ENCODE measurements at regions not wholly inside any gene's neighbourhood (a gene's known extent, or its start where the extent isn't known, plus 50 kb on each side); places are given as distances from the start of the nearest gene placed in this dataset.

- SMC1A ChIA-PET (ENCODE audit: uncharacterized antibody, unreplicated experiment): no interaction called here
- H3K27me3 ChIP-seq (replicated peaks in 1 of 2; ENCODE audit: control insufficient read depth in 2 of 2, insufficient read depth in 2 of 2, low read length in 1 of 2): no peaks in the 10 kb centered on the region
- RAD21 ChIA-PET (ENCODE audit: unreplicated experiment): no interaction called here
- BruUV-seq (replicated peaks): no TSS peak
- H3K4me3 ChIP-seq: no peak overlapping the region
- DNase-seq (ENCODE audit: low read depth, low spot score) (no peak), ATAC-seq (no peak), FAIRE-seq (no peak)
- no peak overlapping the region for H3K4me2 ChIP-seq (ENCODE audit: control insufficient read depth, insufficient read depth)
- POLR2A ChIA-PET: no interaction called here
- CTCF ChIA-PET: no interaction called here
- no peaks in the 10 kb centered on the region for H3K36me3 ChIP-seq (ENCODE audit: control insufficient read depth in 2 of 2, insufficient read depth in 2 of 2, low read length in 1 of 2)
- no peak overlapping the region for H3K27ac ChIP-seq (ENCODE audit: control insufficient read depth, insufficient read depth)
- in situ Hi-C loops (cut with MboI): no loop called here
- H3K4me1 ChIP-seq (ENCODE audit: control insufficient read depth, insufficient read depth, low read length): no peaks in the 10 kb centered on the region
- no peaks in the 10 kb centered on the region for H3K79me2 ChIP-seq (ENCODE audit: control insufficient read depth, insufficient read depth, low read length)
- no peaks in the 10 kb centered on the region for H3K9me3 ChIP-seq (replicated peaks; ENCODE audit: control insufficient read depth, insufficient read depth, low read length)
- no peak overlapping the region for H2AFZ ChIP-seq (ENCODE audit: control insufficient read depth, low read depth, low read length)
- no CpG with 5 or more reads among the region's 10 CpGs for WGBS (ENCODE audit: insufficient coverage, insufficient replicate concordance, low lambda C conversion rate, missing lambda C conversion rate)
- H3K9ac ChIP-seq (ENCODE audit: control insufficient read depth, insufficient read depth, low read length): no peak overlapping the region
- intact Hi-C loops (cut with micrococcal nuclease; ENCODE audit: unreplicated experiment): no loop called here
- H4K20me1 ChIP-seq (ENCODE audit: control insufficient read depth, insufficient read depth): no peaks in the 10 kb centered on the region
- no peak for TF ChIP-seq PRDM15 (CRISPR knock-in tag; IDR thresholded peaks at IDR 0.05)
- TF ChIP-seq TCF7 (IDR thresholded peaks at IDR 0.05; ENCODE audit: borderline replicate concordance): no peak
- TF ChIP-seq SMC3 (IDR thresholded peaks at IDR 0.05; ENCODE audit: borderline replicate concordance, low read length): no peak
- TF ChIP-seq CBX5 (IDR thresholded peaks at IDR 0.05; ENCODE audit: low read depth): no peak
- TF ChIP-seq HCFC1 (IDR thresholded peaks at IDR 0.05; ENCODE audit: low read length): no peak
- no peak for TF ChIP-seq NKRF (conservative IDR thresholded peaks at IDR 0.05)
- TF ChIP-seq CBFB (IDR thresholded peaks at IDR 0.05; ENCODE audit: low read depth): no peak
- TF ChIP-seq REST (IDR thresholded peaks at IDR 0.05; ENCODE audit: low read depth, low read length): no peak
- TF ChIP-seq ZNF207 (IDR thresholded peaks at IDR 0.05; ENCODE audit: borderline replicate concordance): no peak
- no peak for TF ChIP-seq NR2F1 (conservative IDR thresholded peaks at IDR 0.05)
- TF ChIP-seq RCOR1 (conservative IDR thresholded peaks at IDR 0.05; ENCODE audit: low read depth, low read length): no peak
- no peak for TF ChIP-seq RAD21 (IDR thresholded peaks at IDR 0.05; ENCODE audit: insufficient read depth, low read depth, low read length)
- no peak for TF ChIP-seq RELB (IDR thresholded peaks at IDR 0.05; ENCODE audit: low read depth)
- no peak for TF ChIP-seq HDAC2 (IDR thresholded peaks at IDR 0.05)
- no peak for TF ChIP-seq ZNF217 (IDR thresholded peaks at IDR 0.05)
- no peak for TF ChIP-seq ESRRA (IDR thresholded peaks at IDR 0.05; ENCODE audit: low read length)
Observed at GRCh38 chr2:52542297-52542696, 1225.3 kb upstream of the CHAC2 start.
